ENCODE measurements at regions not wholly inside any gene's neighbourhood (a gene's known extent, or its start where the extent isn't known, plus 50 kb on each side); places are given as distances from the start of the nearest gene placed in this dataset.

DNA sequence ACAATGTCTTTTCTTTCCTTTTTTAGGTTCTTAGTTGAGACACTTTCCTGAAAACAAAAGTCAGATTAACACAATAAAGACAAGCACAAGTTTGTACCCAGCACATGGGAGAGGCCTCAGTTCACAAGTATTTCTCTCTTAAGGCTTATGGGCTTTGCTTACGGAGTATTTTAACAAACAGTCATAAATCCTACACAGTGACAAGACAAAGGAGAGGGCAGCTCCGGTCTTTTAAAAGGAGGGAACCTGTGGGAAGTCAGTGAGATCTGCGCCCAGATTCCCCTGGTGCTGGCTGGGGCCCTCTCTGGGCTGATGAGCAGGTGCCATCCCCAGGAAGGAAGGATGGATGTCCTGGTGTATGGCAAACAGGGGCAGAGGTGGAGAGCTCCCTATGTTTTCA, 398.6 kb downstream of the ACTR3B start:
- Histone ChIP-seq H3K4me1 (ENCODE audit: control insufficient read depth, insufficient read depth, low read length) (no peaks in the 10 kb centered on the region), H3K27ac (ENCODE audit: low read length) (no peak overlapping the region), H3K27me3 (ENCODE audit: control insufficient read depth, insufficient read depth, low read length) (no peaks in the 10 kb centered on the region), H3K4me3 (ENCODE audit: low read depth in 2 of 2, low read length in 2 of 2) (no peak overlapping the region), H3K9me3 (ENCODE audit: control insufficient read depth, insufficient read depth, low read depth, low read length) (no peaks in the 10 kb centered on the region), H3K36me3 (ENCODE audit: control insufficient read depth, insufficient read depth, low read length) (no peaks in the 10 kb centered on the region)
- in situ Hi-C loops (cut with HindIII; ENCODE audit: low pct_unique_long_range_greater_than_20kb, low sequenced_read_pairs) (no loop called here), intact Hi-C loops (cut with micrococcal nuclease; ENCODE audit: unreplicated experiment) (no loop called here)
- BruUV-seq (replicated peaks), result no TSS peak
- ChIA-PET CTCF (no interaction called here), POLR2A (no interaction called here)
- no peak for DNase-seq (ENCODE audit: low read depth, low spot score)
- TF ChIP-seq, protein P1, sequence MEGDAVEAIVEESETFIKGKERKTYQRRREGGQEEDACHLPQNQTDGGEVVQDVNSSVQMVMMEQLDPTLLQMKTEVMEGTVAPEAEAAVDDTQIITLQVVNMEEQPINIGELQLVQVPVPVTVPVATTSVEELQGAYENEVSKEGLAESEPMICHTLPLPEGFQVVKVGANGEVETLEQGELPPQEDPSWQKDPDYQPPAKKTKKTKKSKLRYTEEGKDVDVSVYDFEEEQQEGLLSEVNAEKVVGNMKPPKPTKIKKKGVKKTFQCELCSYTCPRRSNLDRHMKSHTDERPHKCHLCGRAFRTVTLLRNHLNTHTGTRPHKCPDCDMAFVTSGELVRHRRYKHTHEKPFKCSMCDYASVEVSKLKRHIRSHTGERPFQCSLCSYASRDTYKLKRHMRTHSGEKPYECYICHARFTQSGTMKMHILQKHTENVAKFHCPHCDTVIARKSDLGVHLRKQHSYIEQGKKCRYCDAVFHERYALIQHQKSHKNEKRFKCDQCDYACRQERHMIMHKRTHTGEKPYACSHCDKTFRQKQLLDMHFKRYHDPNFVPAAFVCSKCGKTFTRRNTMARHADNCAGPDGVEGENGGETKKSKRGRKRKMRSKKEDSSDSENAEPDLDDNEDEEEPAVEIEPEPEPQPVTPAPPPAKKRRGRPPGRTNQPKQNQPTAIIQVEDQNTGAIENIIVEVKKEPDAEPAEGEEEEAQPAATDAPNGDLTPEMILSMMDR (IDR thresholded peaks at IDR 0.05), result no peak
- TF ChIP-seq POLR2AphosphoS5 (IDR thresholded peaks at IDR 0.05; ENCODE audit: low read depth, low read length) (no peak), TCF7L2 (IDR thresholded peaks at IDR 0.05; ENCODE audit: low read depth, low read length) (no peak), SIN3A (IDR thresholded peaks at IDR 0.05; ENCODE audit: borderline replicate concordance, insufficient read depth, low read depth, low read length) (no peak)
- no peak for ATAC-seq

DNA sequence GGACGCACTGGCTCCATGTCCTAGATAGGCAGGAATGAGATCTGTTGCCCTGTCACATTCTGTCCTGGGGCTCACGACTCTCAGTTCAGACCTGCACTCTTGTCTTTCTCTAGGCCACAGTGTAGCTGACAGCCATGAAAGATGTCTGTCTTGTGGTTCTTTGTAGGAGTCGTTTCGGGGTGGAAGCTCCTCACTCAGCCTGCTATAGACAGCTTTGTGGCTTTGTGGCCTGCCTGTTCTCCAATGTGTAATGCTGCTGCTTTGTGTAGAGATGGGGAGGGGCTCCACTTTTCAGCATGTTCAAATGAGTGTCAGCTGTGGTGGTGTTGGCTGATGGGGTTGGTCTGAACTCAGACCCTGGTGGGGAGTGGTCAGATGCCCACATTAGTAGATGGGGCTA, 410.7 kb downstream of the ACTR3B start:
- H3K9me3 ChIP-seq (ENCODE audit: control insufficient read depth, insufficient read depth, low read depth, low read length), result no peaks in the 10 kb centered on the region
- BruUV-seq (replicated peaks), result no TSS peak
- CTCF ChIA-PET, result no interaction called here
- H3K27me3 ChIP-seq (ENCODE audit: control insufficient read depth, insufficient read depth, low read length), result no peaks in the 10 kb centered on the region
- H3K4me3 ChIP-seq (ENCODE audit: low read depth in 2 of 2, low read length in 2 of 2), result no peak overlapping the region
- POLR2A ChIA-PET, result no interaction called here
- intact Hi-C loops (cut with micrococcal nuclease; ENCODE audit: unreplicated experiment) (no loop called here), in situ Hi-C loops (cut with HindIII; ENCODE audit: low pct_unique_long_range_greater_than_20kb, low sequenced_read_pairs) (no loop called here)
- H3K27ac ChIP-seq (ENCODE audit: low read length), result no peak overlapping the region
- TF ChIP-seq, protein P2, sequence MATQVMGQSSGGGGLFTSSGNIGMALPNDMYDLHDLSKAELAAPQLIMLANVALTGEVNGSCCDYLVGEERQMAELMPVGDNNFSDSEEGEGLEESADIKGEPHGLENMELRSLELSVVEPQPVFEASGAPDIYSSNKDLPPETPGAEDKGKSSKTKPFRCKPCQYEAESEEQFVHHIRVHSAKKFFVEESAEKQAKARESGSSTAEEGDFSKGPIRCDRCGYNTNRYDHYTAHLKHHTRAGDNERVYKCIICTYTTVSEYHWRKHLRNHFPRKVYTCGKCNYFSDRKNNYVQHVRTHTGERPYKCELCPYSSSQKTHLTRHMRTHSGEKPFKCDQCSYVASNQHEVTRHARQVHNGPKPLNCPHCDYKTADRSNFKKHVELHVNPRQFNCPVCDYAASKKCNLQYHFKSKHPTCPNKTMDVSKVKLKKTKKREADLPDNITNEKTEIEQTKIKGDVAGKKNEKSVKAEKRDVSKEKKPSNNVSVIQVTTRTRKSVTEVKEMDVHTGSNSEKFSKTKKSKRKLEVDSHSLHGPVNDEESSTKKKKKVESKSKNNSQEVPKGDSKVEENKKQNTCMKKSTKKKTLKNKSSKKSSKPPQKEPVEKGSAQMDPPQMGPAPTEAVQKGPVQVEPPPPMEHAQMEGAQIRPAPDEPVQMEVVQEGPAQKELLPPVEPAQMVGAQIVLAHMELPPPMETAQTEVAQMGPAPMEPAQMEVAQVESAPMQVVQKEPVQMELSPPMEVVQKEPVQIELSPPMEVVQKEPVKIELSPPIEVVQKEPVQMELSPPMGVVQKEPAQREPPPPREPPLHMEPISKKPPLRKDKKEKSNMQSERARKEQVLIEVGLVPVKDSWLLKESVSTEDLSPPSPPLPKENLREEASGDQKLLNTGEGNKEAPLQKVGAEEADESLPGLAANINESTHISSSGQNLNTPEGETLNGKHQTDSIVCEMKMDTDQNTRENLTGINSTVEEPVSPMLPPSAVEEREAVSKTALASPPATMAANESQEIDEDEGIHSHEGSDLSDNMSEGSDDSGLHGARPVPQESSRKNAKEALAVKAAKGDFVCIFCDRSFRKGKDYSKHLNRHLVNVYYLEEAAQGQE (IDR thresholded peaks at IDR 0.05; ENCODE audit: insufficient read depth in 1 of 2, low read depth in 2 of 2, low read length in 1 of 2), result no peak
- TF ChIP-seq POLR2AphosphoS5 (IDR thresholded peaks at IDR 0.05; ENCODE audit: low read depth, low read length), result no peak
- TF ChIP-seq SIN3A (IDR thresholded peaks at IDR 0.05; ENCODE audit: borderline replicate concordance, insufficient read depth, low read depth, low read length), result no peak
- TF ChIP-seq, protein P1 (IDR thresholded peaks at IDR 0.05), result no peak
- no peak for TF ChIP-seq TCF7L2 (IDR thresholded peaks at IDR 0.05; ENCODE audit: low read depth, low read length)
- DNase-seq (ENCODE audit: low read depth, low spot score) (no peak), ATAC-seq (no peak)
- no peaks in the 10 kb centered on the region for H3K4me1 ChIP-seq (ENCODE audit: control insufficient read depth, insufficient read depth, low read length)
- no peaks in the 10 kb centered on the region for H3K36me3 ChIP-seq (ENCODE audit: control insufficient read depth, insufficient read depth, low read length)
